ENCODE measurements at regions not wholly inside any gene's neighbourhood (a gene's known extent, or its start where the extent isn't known, plus 50 kb on each side); places are given as distances from the start of the nearest gene placed in this dataset.
A peak's percentile ranks its signal among the peaks of the same experiment; 100 is the strongest.

GRCh38 chr2:22011048-22011447, 887.3 kb downstream of the TDRD15 start:
- TF ChIP-seq CTCF (conservative IDR thresholded peaks at IDR 0.05) = no peak
- no peak for DNase-seq (ENCODE audit: low read depth, low spot score)
- H3K36me3 Mint-ChIP-seq (ENCODE audit: low read depth) = no peaks in the 10 kb centered on the region
- no peaks in the 10 kb centered on the region for H3K27me3 Mint-ChIP-seq (ENCODE audit: low read depth)
- H3K27ac Mint-ChIP-seq (ENCODE audit: unreplicated experiment) = no peak overlapping the region
- peaks cover 7% of the 10 kb centered on the region for H3K9me3 Mint-ChIP-seq
- H3K4me3 Mint-ChIP-seq = no peak overlapping the region
- H3K4me1 Mint-ChIP-seq = no peaks in the 10 kb centered on the region

GRCh38 chr2:22020091-22020742, 896.4 kb downstream of the TDRD15 start:
- no peak for TF ChIP-seq CTCF (conservative IDR thresholded peaks at IDR 0.05)
- Mint-ChIP-seq H3K4me3 (no peak overlapping the region), H3K9me3 (no peaks in the 10 kb centered on the region), H3K27ac (ENCODE audit: unreplicated experiment) (no peak overlapping the region), H3K36me3 (ENCODE audit: low read depth) (no peaks in the 10 kb centered on the region), H3K27me3 (ENCODE audit: low read depth) (no peaks in the 10 kb centered on the region), H3K4me1 (no peaks in the 10 kb centered on the region)
- DNase-seq (ENCODE audit: low read depth, low spot score) = no peak

- no peak for TF ChIP-seq CTCF (conservative IDR thresholded peaks at IDR 0.05)
- Mint-ChIP-seq H3K4me1 (no peaks in the 10 kb centered on the region), H3K27ac (ENCODE audit: unreplicated experiment) (no peak overlapping the region), H3K36me3 (ENCODE audit: low read depth) (no peaks in the 10 kb centered on the region), H3K27me3 (ENCODE audit: low read depth) (no peaks in the 10 kb centered on the region), H3K9me3 (no peaks in the 10 kb centered on the region), H3K4me3 (no peak overlapping the region)
- no peak for DNase-seq (ENCODE audit: low read depth, low spot score)
Observed at GRCh38 chr2:22027345-22028005, 903.7 kb downstream of the TDRD15 start.

GRCh38 chr2:22035361-22035830, 911.6 kb downstream of the TDRD15 start:
- H3K27ac Mint-ChIP-seq (ENCODE audit: unreplicated experiment) = no peak overlapping the region
- no peak overlapping the region for H3K4me3 Mint-ChIP-seq
- no peak for DNase-seq (ENCODE audit: low read depth, low spot score)

GRCh38 chr2:22037274-22037673, 913.5 kb downstream of the TDRD15 start:
- Mint-ChIP-seq H3K27me3 (ENCODE audit: low read depth) (no peaks in the 10 kb centered on the region), H3K9me3 (peaks cover 3% of the 10 kb centered on the region), H3K4me3 (no peak overlapping the region), H3K36me3 (ENCODE audit: low read depth) (peaks cover under 1% of the 10 kb centered on the region), H3K27ac (ENCODE audit: unreplicated experiment) (peak overlapping the region; percentile 59), H3K4me1 (peaks cover 7% of the 10 kb centered on the region)
- DNase-seq (ENCODE audit: low read depth, low spot score) = no peak
- no peak for TF ChIP-seq CTCF (conservative IDR thresholded peaks at IDR 0.05)

More at GRCh38 chr2:22035361-22035830, 911.6 kb downstream of the TDRD15 start:
- no peaks in the 10 kb centered on the region for H3K27me3 Mint-ChIP-seq (ENCODE audit: low read depth)
- H3K9me3 Mint-ChIP-seq = peaks cover 3% of the 10 kb centered on the region
- H3K4me1 Mint-ChIP-seq = peaks cover 7% of the 10 kb centered on the region
- TF ChIP-seq CTCF (conservative IDR thresholded peaks at IDR 0.05) = no peak
- no peaks in the 10 kb centered on the region for H3K36me3 Mint-ChIP-seq (ENCODE audit: low read depth)

Measured in neural crest cell (in vitro differentiated cells).